Fibroblast of skin of left biceps (primary cell): ENCODE measurements at regions not wholly inside any gene's neighbourhood (a gene's known extent, or its start where the extent isn't known, plus 50 kb on each side); places are given as distances from the start of the nearest gene placed in this dataset.

Experiments
- DNase-seq, 2 experiments: peaks; one replicate each; pipeline ENCODE4 v3.0.0-alpha.2; 2013; ENCODE audit warnings: low read depth in 2 of 2

DNA sequence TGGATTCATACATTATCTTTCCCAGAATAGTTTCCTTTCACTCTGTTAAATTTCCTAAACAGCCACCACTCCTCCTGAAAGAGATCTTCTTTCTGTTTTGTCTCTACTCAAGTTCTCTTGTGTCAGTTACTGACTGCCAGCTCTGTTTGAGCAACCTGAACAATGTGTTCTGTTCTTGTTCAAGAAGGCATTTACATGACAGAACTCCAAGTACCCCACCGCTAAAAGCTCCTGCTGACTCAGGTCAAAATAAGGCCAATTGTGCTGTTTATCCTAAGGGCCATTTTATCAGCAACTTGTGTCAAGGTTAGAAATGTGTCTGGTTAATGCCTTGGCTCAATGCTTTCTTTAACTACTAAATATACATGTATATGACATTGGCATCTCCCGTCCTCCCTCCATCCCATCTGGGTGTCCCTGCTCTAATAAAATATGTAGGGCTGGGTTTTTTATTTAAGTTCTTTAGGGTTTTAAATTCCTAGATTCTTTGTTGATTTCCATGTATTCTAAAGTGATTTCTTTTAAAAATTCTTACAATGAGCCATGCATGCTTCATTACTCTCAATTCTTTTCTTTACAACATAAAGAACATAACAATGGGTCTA, 144.3 kb upstream of the PAQR3 start:
- no peak for DNase-seq

GRCh38 chr4:79082997-79083396, 143.8 kb upstream of the PAQR3 start:
- no peak for DNase-seq

GRCh38 chr4:79081973-79082372, 142.7 kb upstream of the PAQR3 start:
- DNase-seq, result no peak

GRCh38 chr4:79078339-79078738, 139.1 kb upstream of the PAQR3 start:
- no peak for DNase-seq

DNA sequence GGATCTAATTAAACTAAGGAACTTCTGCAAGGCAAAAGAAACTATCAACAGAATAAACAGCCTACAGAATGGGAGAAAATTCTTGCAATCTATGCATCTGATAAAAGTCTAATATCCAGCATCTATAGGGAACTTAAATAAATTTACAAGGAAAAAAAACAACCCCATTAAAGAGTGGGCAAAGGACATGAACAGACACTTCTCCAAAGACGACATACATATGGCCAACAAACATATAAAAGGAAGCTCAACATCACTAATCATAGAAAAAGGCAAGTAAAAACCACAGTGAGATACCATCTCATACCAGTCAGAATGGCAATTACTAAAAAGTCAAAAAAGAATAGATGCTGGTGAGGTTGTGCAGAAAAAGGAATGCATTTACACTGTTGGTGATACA, 134.8 kb upstream of the PAQR3 start:
- no peak for DNase-seq

DNA sequence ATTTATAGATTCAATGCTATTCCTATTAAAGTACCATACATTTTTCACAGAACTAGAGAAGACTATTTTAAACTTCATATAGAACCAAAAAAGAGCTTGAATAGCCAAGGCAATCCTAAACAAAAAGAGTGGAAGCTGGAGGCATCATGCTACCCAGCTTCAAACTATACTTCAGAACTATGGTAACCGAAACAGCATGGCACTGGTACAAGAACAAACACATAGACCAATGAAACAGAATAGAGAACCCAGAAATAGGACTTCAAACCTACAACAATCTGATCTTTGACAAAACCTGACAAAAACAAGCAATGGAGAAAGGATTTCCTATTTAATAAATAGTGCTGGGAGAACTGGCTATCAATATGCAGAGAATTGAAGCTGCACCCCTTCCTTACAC, 134.2 kb upstream of the PAQR3 start:
- DNase-seq, result no peak

GRCh38 chr4:79065262-79065661, 126.0 kb upstream of the PAQR3 start:
- DNase-seq, result no peak

DNA sequence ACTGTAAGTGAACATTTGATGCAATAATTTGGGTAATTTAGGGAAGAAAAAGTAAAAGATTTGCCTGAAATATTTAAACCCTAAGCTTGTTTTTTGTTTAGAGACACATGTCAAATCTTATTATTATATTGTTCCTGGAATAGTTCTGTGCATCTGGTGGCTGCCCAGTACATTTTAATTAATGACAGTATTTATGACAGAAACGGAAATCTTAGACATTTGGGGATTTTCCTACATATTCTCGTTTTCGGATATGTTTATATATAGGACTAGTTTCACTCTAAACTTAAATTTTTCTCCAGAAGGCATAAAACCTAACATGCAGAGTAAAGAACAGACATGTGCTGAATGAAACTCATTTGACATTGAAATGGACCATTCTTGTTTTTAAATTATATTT, 125.6 kb upstream of the PAQR3 start:
- DNase-seq, result no peak

GRCh38 chr4:79059631-79060399, 120.6 kb upstream of the PAQR3 start:
- no peak for DNase-seq

DNA sequence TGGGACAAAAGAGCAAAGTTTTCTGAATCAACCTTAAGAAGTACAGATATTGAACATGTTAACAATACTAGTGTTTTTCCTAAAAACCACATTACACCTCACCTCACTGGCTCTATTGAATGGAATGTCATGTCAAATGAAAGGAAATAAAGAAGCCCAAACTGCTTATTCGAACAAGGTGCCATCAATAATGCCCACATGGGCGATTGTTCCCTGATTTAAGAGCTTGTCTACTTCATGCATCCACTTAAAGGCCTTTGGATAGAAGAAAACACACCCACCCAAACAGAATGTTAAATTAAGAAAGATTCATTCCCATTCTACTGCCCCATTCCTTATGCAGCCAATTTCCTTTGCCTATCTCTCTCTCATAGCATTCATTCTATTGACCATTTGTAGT, 118.5 kb upstream of the PAQR3 start:
- no peak for DNase-seq

DNA sequence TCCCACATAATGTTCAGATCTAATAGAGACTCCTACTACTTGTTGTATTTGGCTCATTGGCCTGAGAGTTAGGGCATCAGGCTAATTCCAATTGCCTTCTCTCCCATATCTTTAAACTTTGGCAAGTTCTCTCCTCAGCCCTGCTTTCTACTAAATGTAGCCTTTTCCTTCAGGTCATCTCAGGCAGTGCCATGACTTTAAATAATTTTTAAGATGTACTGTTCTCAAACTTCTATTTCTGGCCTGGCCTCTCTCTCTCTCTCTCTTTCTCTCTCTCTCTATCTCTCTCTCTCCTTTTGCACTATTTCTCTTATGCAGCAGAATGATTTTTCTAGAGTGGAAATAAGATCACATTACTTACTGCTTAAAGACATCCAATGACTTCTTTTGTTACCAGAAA, 114.5 kb upstream of the PAQR3 start:
- DNase-seq, result no peak

GRCh38 chr4:79050541-79050880, 111.3 kb upstream of the PAQR3 start:
- DNase-seq, result no peak

- no peak for DNase-seq
Observed at GRCh38 chr4:79049840-79050540, 110.8 kb upstream of the PAQR3 start.

GRCh38 chr4:79048878-79049277, 109.6 kb upstream of the PAQR3 start:
- DNase-seq, result no peak

- no peak for DNase-seq
Observed at GRCh38 chr4:79047316-79047715, 108.1 kb upstream of the PAQR3 start.

GRCh38 chr4:79046016-79046592, 106.9 kb upstream of the PAQR3 start:
- no peak for DNase-seq

- DNase-seq, result no peak
Observed at GRCh38 chr4:79044141-79044659, 105.0 kb upstream of the PAQR3 start.

DNA sequence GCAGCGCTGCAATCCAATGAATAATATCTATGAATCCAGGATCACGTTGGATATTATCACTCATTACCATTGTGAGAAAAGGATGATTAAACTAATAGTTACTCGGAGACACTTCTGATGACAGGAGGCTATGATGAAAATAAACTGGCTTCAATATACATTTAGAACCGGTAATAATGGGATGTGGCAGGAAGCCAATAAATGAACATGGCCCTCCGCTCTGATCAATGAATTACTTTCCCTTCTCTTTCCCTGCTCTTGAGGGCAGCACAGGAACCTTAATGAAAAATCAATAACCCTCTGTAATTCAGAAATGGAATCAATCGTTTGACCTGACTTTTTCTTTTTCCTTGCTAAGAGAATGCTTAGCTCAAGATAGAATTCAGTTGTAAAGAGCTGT, 103.9 kb upstream of the PAQR3 start:
- no peak for DNase-seq

GRCh38 chr4:79042079-79042674, 102.9 kb upstream of the PAQR3 start:
- peak in 1 of 2 experiments; percentile 5 for DNase-seq

GRCh38 chr4:79034544-79034943, 95.3 kb upstream of the PAQR3 start:
- no peak for DNase-seq

- DNase-seq, result no peak
Observed at GRCh38 chr4:79030973-79031372, 91.7 kb upstream of the PAQR3 start.

GRCh38 chr4:79027656-79028055, 88.4 kb upstream of the PAQR3 start:
- no peak for DNase-seq
